Choroid plexus epithelial cell (primary cell): ENCODE measurements at regions not wholly inside any gene's neighbourhood (a gene's known extent, or its start where the extent isn't known, plus 50 kb on each side); places are given as distances from the start of the nearest gene placed in this dataset.

Experiments used
- DNase-seq: peaks from one replicate; pipeline ENCODE4 v3.0.0-alpha.2; 2010; ENCODE audit warnings: low read depth
- H3K4me3 ChIP-seq: 2 replicates; pipeline ENCODE4 v1.5.1; 2011; ENCODE audit warnings: low read depth, mild to moderate bottlenecking, control low read depth, low read length, moderate library complexity
- TF ChIP-seq, protein P1 (sequence below): conservative IDR thresholded peaks from 2 replicates; pipeline ENCODE4 v1.5.1; 2011; ENCODE audit warnings: low read depth, mild to moderate bottlenecking, control low read depth, inconsistent platforms, low read length, moderate library complexity

DNA sequence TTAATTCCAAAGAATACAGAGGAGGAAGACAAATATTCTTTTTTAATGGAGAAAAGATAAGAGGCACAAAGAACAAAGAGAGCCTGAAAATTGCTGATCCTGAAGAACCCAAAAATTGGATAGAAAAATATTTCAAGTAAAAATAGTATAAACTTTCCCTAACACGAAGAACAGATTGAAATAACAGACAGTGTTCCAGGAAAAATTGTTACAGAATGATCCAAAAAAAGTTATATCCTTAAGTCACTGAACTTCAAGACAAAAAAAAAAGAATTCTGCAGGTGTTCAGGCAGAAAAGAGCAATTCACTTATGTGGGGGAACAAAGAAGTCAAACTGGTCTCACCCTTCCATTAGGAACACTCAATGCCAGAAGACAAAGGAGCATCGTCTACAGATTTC is 160.2 kb downstream of the KLF12 start:
- no peak overlapping the region for H3K4me3 ChIP-seq
- TF ChIP-seq, protein P1, sequence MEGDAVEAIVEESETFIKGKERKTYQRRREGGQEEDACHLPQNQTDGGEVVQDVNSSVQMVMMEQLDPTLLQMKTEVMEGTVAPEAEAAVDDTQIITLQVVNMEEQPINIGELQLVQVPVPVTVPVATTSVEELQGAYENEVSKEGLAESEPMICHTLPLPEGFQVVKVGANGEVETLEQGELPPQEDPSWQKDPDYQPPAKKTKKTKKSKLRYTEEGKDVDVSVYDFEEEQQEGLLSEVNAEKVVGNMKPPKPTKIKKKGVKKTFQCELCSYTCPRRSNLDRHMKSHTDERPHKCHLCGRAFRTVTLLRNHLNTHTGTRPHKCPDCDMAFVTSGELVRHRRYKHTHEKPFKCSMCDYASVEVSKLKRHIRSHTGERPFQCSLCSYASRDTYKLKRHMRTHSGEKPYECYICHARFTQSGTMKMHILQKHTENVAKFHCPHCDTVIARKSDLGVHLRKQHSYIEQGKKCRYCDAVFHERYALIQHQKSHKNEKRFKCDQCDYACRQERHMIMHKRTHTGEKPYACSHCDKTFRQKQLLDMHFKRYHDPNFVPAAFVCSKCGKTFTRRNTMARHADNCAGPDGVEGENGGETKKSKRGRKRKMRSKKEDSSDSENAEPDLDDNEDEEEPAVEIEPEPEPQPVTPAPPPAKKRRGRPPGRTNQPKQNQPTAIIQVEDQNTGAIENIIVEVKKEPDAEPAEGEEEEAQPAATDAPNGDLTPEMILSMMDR = no peak
- no peak for DNase-seq

DNA sequence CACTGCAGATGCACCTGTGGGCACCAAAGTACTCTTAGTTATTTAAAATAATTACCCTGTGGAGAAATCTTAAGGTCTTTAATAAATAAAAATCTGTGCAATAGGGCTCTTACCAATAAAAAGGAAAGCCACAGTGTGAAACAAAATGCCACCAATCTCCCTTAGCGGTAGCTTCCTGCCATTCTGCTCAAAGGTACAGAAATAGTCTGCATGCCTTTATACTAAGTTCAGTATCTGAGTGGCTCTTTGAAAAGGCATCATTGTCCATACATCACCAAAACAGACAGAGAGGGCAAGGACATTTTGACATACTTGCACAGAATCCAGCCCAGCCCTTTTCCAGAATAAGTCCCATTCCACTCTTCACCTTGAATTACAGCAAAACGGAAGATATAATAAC is 161.0 kb downstream of the KLF12 start:
- no peak overlapping the region for H3K4me3 ChIP-seq
- DNase-seq = no peak
- TF ChIP-seq, protein P1 = no peak

DNA sequence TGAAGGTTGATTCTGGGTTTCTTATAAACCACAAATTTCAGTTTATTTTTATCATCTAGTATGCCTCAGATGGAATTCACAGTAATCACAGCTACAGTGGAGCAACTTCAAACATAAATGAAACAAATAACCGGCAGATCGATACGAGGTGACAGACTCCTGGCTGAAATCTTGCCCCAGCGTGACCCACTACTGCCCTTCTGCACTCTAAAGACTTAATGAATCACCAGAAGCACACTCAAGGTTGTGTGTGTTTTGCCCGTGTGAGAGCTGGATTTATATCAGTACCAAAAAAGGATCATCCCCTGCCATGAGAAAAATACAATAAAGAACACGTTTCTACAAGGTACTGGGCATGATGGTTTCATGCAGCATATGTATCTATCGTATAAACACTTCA is 161.7 kb downstream of the KLF12 start:
- DNase-seq = no peak
- TF ChIP-seq, protein P1 = no peak
- H3K4me3 ChIP-seq = no peak overlapping the region

DNA sequence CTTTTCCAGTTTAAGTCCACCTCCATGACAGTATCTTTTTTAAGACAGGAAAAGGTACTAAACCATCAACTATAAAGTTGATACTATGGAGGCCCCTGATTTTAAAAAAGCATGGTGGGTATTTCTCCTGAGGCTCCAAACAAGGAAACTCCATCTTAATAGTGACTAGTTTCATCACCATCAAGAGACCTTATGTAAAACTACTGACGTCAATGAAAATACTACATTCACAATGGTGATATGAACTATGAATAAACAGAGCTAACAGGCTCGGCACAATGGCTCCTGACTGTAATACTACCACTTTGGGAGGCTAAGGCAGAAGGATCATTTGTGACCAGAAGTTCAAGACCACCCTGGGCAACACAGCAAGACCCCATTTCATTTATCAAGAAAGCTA is 162.7 kb downstream of the KLF12 start:
- no peak for DNase-seq
- no peak overlapping the region for H3K4me3 ChIP-seq
- TF ChIP-seq, protein P1 = no peak

DNA sequence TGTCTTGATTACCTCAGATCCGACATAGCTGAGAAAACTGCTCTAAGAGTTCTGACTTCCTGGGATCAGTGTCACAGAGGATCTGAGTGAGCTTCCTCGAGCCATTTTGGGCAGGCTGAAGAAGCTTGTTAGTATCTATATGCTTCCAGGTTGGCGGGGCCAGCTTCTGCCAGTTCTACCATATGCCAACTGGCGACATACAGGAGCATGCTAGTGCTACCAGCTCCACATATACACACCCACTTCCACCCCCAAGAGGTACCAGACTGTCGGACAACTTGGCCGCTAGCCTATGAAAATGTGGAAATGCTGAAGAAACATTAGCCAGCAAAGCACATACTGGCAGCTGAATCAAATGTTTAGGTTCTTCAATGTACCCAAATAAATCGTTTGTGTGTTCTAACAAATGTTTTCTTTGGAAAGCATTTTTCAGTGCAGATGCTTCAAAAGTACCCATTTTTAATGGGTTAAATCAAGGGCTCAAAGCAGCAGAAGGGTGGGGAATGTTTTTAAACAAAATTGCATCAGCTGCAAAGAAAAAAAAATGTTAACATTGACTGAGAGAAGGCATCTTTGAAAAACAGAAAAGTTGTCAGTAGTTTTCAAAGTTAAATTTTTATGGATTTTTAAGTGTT is 163.7 kb downstream of the KLF12 start:
- peak; percentile 12 for DNase-seq

DNA sequence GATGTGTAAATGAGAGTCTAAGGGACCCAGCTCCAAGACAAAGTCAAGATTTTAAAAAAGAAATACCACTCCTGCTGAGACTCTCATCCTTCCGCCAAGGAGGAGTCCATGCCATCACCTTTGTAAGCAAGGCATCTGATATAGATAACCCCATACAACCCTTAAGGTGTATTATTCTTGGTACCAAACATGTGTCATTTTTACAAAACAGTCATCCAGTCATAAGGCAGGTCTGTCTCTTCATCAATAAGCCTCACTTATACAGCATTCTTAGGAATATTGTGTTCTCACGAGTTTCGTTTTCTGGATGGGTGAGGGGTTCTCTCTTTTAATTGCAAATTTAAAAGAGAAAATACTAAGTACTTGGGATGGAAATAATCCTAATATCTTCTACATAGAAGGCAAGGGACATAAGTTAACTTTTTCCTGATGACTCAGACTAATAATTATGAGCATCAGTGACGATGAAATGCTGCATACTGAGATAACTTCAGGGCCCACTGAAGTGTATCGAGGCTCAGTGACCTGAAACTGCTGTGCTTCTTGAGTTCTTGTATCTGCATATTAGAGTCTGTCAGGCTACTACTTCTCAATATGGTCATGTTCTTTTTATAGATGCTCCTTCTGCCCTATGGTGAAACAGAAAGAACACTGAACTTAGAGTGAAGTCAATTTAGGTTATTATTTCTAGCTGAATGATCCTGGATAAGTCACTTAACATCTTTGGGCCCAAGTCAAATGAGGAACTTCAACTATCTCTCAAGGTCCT is 166.6 kb downstream of the KLF12 start:
- TF ChIP-seq, protein P1 = no peak
- DNase-seq = peak; percentile 17
- no peak overlapping the region for H3K4me3 ChIP-seq

More for the DNA sequence above, 163.7 kb downstream of the KLF12 start:
- TF ChIP-seq, protein P1 = no peak
- no peak overlapping the region for H3K4me3 ChIP-seq

DNA sequence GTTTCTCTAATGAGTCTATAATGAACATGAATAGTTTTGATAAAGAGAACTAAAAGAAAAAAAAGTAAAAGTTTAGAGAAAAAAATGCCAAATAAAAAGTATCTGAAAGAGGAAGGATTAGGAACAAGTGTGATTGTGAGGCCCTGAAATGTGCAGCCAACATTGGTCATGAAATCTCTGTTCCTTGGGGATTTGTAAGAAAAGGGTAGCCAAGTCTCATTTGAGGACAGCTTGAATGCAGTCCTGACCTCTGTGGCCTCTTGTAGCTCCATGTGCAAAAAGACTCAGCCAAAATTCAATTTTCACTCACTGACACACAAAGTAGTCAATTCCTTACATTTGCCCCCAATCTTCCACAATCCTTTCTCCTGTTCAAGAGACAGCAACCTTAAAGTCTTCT is 167.9 kb downstream of the KLF12 start:
- TF ChIP-seq, protein P1 = no peak
- H3K4me3 ChIP-seq = no peak overlapping the region
- no peak for DNase-seq
